ENCODE measurements at regions not wholly inside any gene's neighbourhood (a gene's known extent, or its start where the extent isn't known, plus 50 kb on each side); places are given as distances from the start of the nearest gene placed in this dataset.
A peak's percentile ranks its signal among the peaks of the same experiment; 100 is the strongest.

- DNase-seq (ENCODE audit: low read depth): no peak
- TF ChIP-seq CTCF (conservative IDR thresholded peaks at IDR 0.05; ENCODE audit: low read length): no peak
- no peak overlapping the region for H3K4me3 ChIP-seq (ENCODE audit: low read length)
Measured at GRCh38 chr6:1070085-1070521, 241.8 kb upstream of the FOXQ1 start.

- no peak for TF ChIP-seq CTCF (conservative IDR thresholded peaks at IDR 0.05; ENCODE audit: low read length)
Measured at GRCh38 chr6:1068905-1069304, 243.0 kb upstream of the FOXQ1 start.

GRCh38 chr6:1068068-1068467, 243.8 kb upstream of the FOXQ1 start:
- TF ChIP-seq CTCF (conservative IDR thresholded peaks at IDR 0.05; ENCODE audit: low read length): no peak
- H3K4me3 ChIP-seq (ENCODE audit: low read length): no peak overlapping the region
- no peak for DNase-seq (ENCODE audit: low read depth)

More at GRCh38 chr6:1068905-1069304, 243.0 kb upstream of the FOXQ1 start:
- no peak for DNase-seq (ENCODE audit: low read depth)
- no peak overlapping the region for H3K4me3 ChIP-seq (ENCODE audit: low read length)

- DNase-seq (ENCODE audit: low read depth): peak; percentile 21
- no peak for TF ChIP-seq CTCF (conservative IDR thresholded peaks at IDR 0.05; ENCODE audit: low read length)
- no peak overlapping the region for H3K4me3 ChIP-seq (ENCODE audit: low read length)
Measured at GRCh38 chr6:1067346-1067745, 244.6 kb upstream of the FOXQ1 start.

- TF ChIP-seq CTCF (conservative IDR thresholded peaks at IDR 0.05; ENCODE audit: low read length): no peak
- H3K4me3 ChIP-seq (ENCODE audit: low read length): no peak overlapping the region
- no peak for DNase-seq (ENCODE audit: low read depth)
Measured at GRCh38 chr6:1066449-1067090, 245.3 kb upstream of the FOXQ1 start.

- H3K4me3 ChIP-seq (ENCODE audit: low read length): no peak overlapping the region
- TF ChIP-seq CTCF (conservative IDR thresholded peaks at IDR 0.05; ENCODE audit: low read length): no peak
- no peak for DNase-seq (ENCODE audit: low read depth)
Measured at GRCh38 chr6:1065986-1066385, 245.9 kb upstream of the FOXQ1 start.

- no peak for TF ChIP-seq CTCF (conservative IDR thresholded peaks at IDR 0.05; ENCODE audit: low read length)
- H3K4me3 ChIP-seq (ENCODE audit: low read length): no peak overlapping the region
- peak; percentile 49 for DNase-seq (ENCODE audit: low read depth)
Measured at GRCh38 chr6:1063671-1064355, 248.1 kb upstream of the FOXQ1 start.
